ENCODE measurements at regions not wholly inside any gene's neighbourhood (a gene's known extent, or its start where the extent isn't known, plus 50 kb on each side); places are given as distances from the start of the nearest gene placed in this dataset.

- no peak for DNase-seq (ENCODE audit: low read depth)
Measured at GRCh38 chr2:136175868-136176267, 57.9 kb upstream of the CXCR4 start.

GRCh38 chr2:136175466-136175865 is 57.5 kb upstream of the CXCR4 start:
- DNase-seq (ENCODE audit: low read depth), result no peak

GRCh38 chr2:136173126-136173525 is 55.2 kb upstream of the CXCR4 start:
- no peak for DNase-seq (ENCODE audit: low read depth)

DNA sequence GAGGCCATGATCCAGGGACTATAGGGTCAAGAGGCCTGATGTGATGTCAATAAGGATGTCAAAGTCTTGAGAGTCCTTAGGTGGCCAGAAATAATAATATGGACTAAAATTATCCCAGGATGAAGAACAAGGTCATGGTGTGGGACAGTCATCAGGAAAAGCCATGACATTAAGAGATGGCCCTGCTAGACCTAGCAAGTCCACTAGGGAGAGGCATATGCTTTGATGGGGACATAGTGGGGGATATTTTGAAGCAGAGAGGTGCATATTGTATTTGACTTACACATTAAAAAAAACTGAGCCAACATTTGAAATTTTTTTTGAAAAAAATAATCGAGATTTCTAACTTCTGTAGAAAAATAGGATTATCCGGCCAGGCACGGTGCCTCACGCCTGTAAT is 53.3 kb upstream of the CXCR4 start:
- DNase-seq (ENCODE audit: low read depth), result no peak

GRCh38 chr2:136168720-136169119 is 50.8 kb upstream of the CXCR4 start:
- DNase-seq (ENCODE audit: low read depth), result no peak

DNA sequence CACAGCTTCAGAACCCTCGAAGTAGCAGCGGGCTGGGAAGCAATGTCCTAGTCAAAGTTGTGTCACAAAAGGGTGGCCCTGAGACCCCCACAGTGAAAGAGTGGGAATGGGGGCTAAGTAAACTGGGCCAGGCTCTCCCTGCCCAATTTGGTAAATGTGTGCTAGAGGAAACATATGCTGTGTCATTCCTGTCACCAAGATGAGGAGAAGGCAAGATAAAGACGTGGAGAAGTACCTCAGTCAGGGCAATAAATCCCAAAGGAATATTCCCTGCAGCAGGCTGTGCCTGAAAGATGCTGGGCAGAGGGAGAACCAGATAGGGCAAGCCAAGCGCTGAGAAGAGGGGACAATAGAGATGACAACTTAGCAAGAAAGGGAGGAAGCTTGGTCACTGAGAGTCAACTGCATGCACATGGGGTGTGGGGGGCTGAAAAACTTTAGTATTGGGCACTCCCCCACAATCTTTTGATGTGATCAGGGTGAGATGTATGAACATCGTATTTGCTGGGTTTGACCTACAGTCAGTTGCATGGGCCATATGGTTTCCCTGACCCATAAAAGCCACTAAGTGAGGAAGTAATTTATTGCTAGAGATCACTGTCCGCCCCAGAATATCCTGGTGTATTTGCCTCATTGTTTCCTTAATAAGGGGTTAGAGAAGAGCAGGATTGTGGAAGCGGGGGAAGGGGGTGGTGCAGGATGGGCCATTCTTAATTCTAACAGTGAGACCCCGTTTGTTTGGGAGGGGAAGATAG is 49.9 kb upstream of the CXCR4 start:
- DNase-seq (ENCODE audit: low read depth), result no peak
